ENCODE measurements at regions not wholly inside any gene's neighbourhood (a gene's known extent, or its start where the extent isn't known, plus 50 kb on each side); places are given as distances from the start of the nearest gene placed in this dataset.

DNA sequence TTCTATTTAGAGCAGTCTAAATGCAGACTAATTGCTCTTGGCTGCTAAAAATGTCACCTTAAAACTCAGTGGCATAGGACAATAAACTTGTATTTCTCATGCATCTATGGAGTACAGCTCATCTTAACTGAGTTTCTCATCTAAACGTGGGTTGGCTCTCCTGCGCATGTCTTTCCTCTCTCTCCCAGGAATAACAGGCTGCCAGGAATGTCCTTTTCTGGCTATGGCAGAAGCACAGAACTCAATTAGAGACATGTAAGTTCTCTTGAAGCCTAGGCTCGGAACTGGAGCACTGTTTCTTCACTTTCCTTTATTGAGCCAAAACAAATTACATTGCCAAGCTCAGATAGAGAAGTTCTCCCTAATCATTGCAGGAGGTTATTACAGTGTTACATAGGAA, 722.3 kb upstream of the FLRT2 start:
- Histone ChIP-seq H2AFZ (ENCODE audit: low read depth, low read length) (no peak overlapping the region), H3K9me2 (ENCODE audit: insufficient read depth, low read length) (no peaks in the 10 kb centered on the region), H4K20me1 (ENCODE audit: insufficient read depth) (no peaks in the 10 kb centered on the region), H3F3A (ENCODE audit: insufficient read depth, low read length, poor library complexity, severe bottlenecking) (no peaks in the 10 kb centered on the region), H3K4me2 (ENCODE audit: low read length) (no peak overlapping the region), H3K27ac (ENCODE audit: low read length) (no peak overlapping the region), H3K4me3 (ENCODE audit: low read length) (no peak overlapping the region), H3K9me3 (ENCODE audit: low read length) (no peaks in the 10 kb centered on the region), H3K79me2 (replicated peaks; ENCODE audit: insufficient read depth, low read length) (no peaks in the 10 kb centered on the region), H3K9ac (ENCODE audit: low read length) (no peak overlapping the region), H3K27me3 (ENCODE audit: insufficient read depth, low read depth, low read length) (no peaks in the 10 kb centered on the region), H3K36me3 (ENCODE audit: insufficient read depth, low read length) (no peaks in the 10 kb centered on the region)
- TF ChIP-seq, protein P1, sequence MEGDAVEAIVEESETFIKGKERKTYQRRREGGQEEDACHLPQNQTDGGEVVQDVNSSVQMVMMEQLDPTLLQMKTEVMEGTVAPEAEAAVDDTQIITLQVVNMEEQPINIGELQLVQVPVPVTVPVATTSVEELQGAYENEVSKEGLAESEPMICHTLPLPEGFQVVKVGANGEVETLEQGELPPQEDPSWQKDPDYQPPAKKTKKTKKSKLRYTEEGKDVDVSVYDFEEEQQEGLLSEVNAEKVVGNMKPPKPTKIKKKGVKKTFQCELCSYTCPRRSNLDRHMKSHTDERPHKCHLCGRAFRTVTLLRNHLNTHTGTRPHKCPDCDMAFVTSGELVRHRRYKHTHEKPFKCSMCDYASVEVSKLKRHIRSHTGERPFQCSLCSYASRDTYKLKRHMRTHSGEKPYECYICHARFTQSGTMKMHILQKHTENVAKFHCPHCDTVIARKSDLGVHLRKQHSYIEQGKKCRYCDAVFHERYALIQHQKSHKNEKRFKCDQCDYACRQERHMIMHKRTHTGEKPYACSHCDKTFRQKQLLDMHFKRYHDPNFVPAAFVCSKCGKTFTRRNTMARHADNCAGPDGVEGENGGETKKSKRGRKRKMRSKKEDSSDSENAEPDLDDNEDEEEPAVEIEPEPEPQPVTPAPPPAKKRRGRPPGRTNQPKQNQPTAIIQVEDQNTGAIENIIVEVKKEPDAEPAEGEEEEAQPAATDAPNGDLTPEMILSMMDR (IDR thresholded peaks at IDR 0.05; ENCODE audit: poor library complexity, severe bottlenecking) = no peak
- TF ChIP-seq POLR2AphosphoS5 (IDR thresholded peaks at IDR 0.05) (no peak), MXI1 (conservative IDR thresholded peaks at IDR 0.05; ENCODE audit: poor library complexity, severe bottlenecking) (no peak), SMC3 (conservative IDR thresholded peaks at IDR 0.05; ENCODE audit: poor library complexity) (no peak), REST (IDR thresholded peaks at IDR 0.05; ENCODE audit: borderline replicate concordance) (no peak), EP300 (conservative IDR thresholded peaks at IDR 0.05; ENCODE audit: poor library complexity, severe bottlenecking) (no peak), RAD21 (conservative IDR thresholded peaks at IDR 0.05) (no peak), TAF1 (IDR thresholded peaks at IDR 0.05; ENCODE audit: low read depth) (no peak)

- no peaks in the 10 kb centered on the region for H3F3A ChIP-seq (ENCODE audit: insufficient read depth, low read length, poor library complexity, severe bottlenecking)
- H2AFZ ChIP-seq (ENCODE audit: low read depth, low read length) = no peak overlapping the region
- H3K4me3 ChIP-seq (ENCODE audit: low read length) = no peak overlapping the region
- no peak for TF ChIP-seq SMC3 (conservative IDR thresholded peaks at IDR 0.05; ENCODE audit: poor library complexity)
- no peak for TF ChIP-seq REST (IDR thresholded peaks at IDR 0.05; ENCODE audit: borderline replicate concordance)
- no peak for TF ChIP-seq TAF1 (IDR thresholded peaks at IDR 0.05; ENCODE audit: low read depth)
- no peak for TF ChIP-seq POLR2AphosphoS5 (IDR thresholded peaks at IDR 0.05)
- TF ChIP-seq, protein P1 (IDR thresholded peaks at IDR 0.05; ENCODE audit: poor library complexity, severe bottlenecking) = no peak
- TF ChIP-seq EZH2 (IDR thresholded peaks at IDR 0.05; ENCODE audit: borderline replicate concordance, insufficient read depth, low read length, poor library complexity, severe bottlenecking) = no peak
- TF ChIP-seq RAD21 (conservative IDR thresholded peaks at IDR 0.05) = no peak
- no peak for TF ChIP-seq MXI1 (conservative IDR thresholded peaks at IDR 0.05; ENCODE audit: poor library complexity, severe bottlenecking)
- TF ChIP-seq EP300 (conservative IDR thresholded peaks at IDR 0.05; ENCODE audit: poor library complexity, severe bottlenecking) = no peak
- H3K27me3 ChIP-seq (ENCODE audit: insufficient read depth, low read depth, low read length) = no peaks in the 10 kb centered on the region
- H3K9ac ChIP-seq (ENCODE audit: low read length) = no peak overlapping the region
- no peaks in the 10 kb centered on the region for H3K79me2 ChIP-seq (replicated peaks; ENCODE audit: insufficient read depth, low read length)
- H3K9me2 ChIP-seq (ENCODE audit: insufficient read depth, low read length) = no peaks in the 10 kb centered on the region
- H4K20me1 ChIP-seq (ENCODE audit: insufficient read depth) = no peaks in the 10 kb centered on the region
- no peak overlapping the region for H3K27ac ChIP-seq (ENCODE audit: low read length)
- no peaks in the 10 kb centered on the region for H3K9me3 ChIP-seq (ENCODE audit: low read length)
- no peak overlapping the region for H3K4me2 ChIP-seq (ENCODE audit: low read length)
- no peaks in the 10 kb centered on the region for H3K36me3 ChIP-seq (ENCODE audit: insufficient read depth, low read length)
Measured at GRCh38 chr14:84809158-84809557, 720.8 kb upstream of the FLRT2 start.
